GM12878 (cell line): ENCODE measurements at regions not wholly inside any gene's neighbourhood (a gene's known extent, or its start where the extent isn't known, plus 50 kb on each side); places are given as distances from the start of the nearest gene placed in this dataset.

Experiments
- ATAC-seq: fragments of 200-7000 bp; cut with Tn5 transposase; 3 replicates; pipeline ENCODE4 v1.9.1; 2020; ENCODE audit warnings: mild to moderate bottlenecking, moderate library complexity
- BruUV-seq: library from RNA; stranded (reverse); fragments of 400-500 nt; replicated peaks from 2 replicates; lab custom pipeline; 2021; lab: Mats Ljungman, UMichigan
- CTCF ChIA-PET: fragments of 300-600 bp; sonication (Branson Sonifier 250); formaldehyde crosslinking; extraction: SDS; loops from one replicate; lab custom pipeline; 2021; ENCODE audit warnings: inconsistent platforms; lab: Yijun Ruan, JAX
- POLR2A ChIA-PET: fragments of 350-600 bp; formaldehyde crosslinking; extraction: SDS; loops from one replicate; lab custom pipeline; 2021; ENCODE audit warnings: inconsistent platforms; lab: Charles Lee
- RAD21 ChIA-PET: fragments of 300-600 bp; sonication (Branson Sonifier 250); formaldehyde crosslinking; loops from one replicate; lab custom pipeline; 2023; ENCODE audit warnings: antibody characterized with exemption; ENCODE audit not compliant: unreplicated experiment; lab: Charles Lee
- SMC1A ChIA-PET: fragments of 300-600 bp; sonication (Branson Sonifier 250); formaldehyde crosslinking; loops from one replicate; lab custom pipeline; 2023; ENCODE audit not compliant: unreplicated experiment, uncharacterized antibody; lab: Charles Lee
- DNase-seq: peaks from one replicate; pipeline ENCODE4 v3.0.0-alpha.2; 2011; ENCODE audit warnings: low read depth, low spot score
- FAIRE-seq: peaks from 3 replicates; lab custom pipeline; 2011; peaks lifted over from hg19 to GRCh38; lab: Jason Lieb, UNC
- H2AFZ ChIP-seq: 2 replicates; pipeline ENCODE4 v1.6.0; 2011; ENCODE audit warnings: low read depth, low read length, control low read depth; ENCODE audit not compliant: control insufficient read depth
- H3K27ac ChIP-seq: 2 replicates; pipeline ENCODE4 v1.5.1; 2011; ENCODE audit warnings: control low read depth; ENCODE audit not compliant: control insufficient read depth, insufficient read depth
- H3K27me3 ChIP-seq, 2 experiments: replicated peaks in 1 of 2; 2 replicates each; pipeline versions ENCODE4 v1.6.0 to v1.6.1; 2011; ENCODE audit warnings: low read length in 1 of 2; ENCODE audit not compliant: control insufficient read depth in 2 of 2, insufficient read depth in 2 of 2
- H3K36me3 ChIP-seq, 2 experiments: 2 replicates each; pipeline ENCODE4 v1.5.1; 2011; ENCODE audit warnings: low read length in 1 of 2; ENCODE audit not compliant: control insufficient read depth in 2 of 2, insufficient read depth in 2 of 2
- H3K4me1 ChIP-seq: 2 replicates; pipeline ENCODE4 v1.6.1; 2011; ENCODE audit warnings: mild to moderate bottlenecking, low read length, moderate library complexity, mixed read lengths; ENCODE audit not compliant: control insufficient read depth, insufficient read depth
- H3K4me2 ChIP-seq: 2 replicates; pipeline ENCODE4 v1.6.0; 2011; ENCODE audit warnings: control low read depth; ENCODE audit not compliant: control insufficient read depth, insufficient read depth
- H3K4me3 ChIP-seq: fragments of 200-600 bp; sonication (generic); 2 replicates; pipeline ENCODE4 v1.5.1; 2016
- H3K79me2 ChIP-seq: 2 replicates; pipeline ENCODE4 v1.6.0; 2011; ENCODE audit warnings: low read length; ENCODE audit not compliant: control insufficient read depth, insufficient read depth
- H3K9ac ChIP-seq: 2 replicates; pipeline ENCODE4 v1.8.0; 2011; ENCODE audit warnings: low read length, control low read depth, mixed read lengths; ENCODE audit not compliant: control insufficient read depth, insufficient read depth
- H3K9me3 ChIP-seq: replicated peaks from 3 replicates; pipeline ENCODE4 v1.5.1; 2011; ENCODE audit warnings: mild to moderate bottlenecking, low read length; ENCODE audit not compliant: control insufficient read depth, insufficient read depth
- H4K20me1 ChIP-seq: 2 replicates; pipeline ENCODE4 v1.6.0; 2011; ENCODE audit not compliant: control insufficient read depth, insufficient read depth
- BHLHE40 ChIP-seq, 2 experiments: fragments of 450-650 bp in 1 of 2; IDR thresholded peaks; 2 replicates each; pipeline ENCODE4 v1.6.1; 2011 to 2017; ENCODE audit warnings: low read depth in 2 of 2, borderline replicate concordance in 1 of 2, improper control_type of control experiment in 1 of 2, low read length in 1 of 2, mild to moderate bottlenecking in 1 of 2
- CTCF ChIP-seq, 3 experiments: IDR thresholded peaks in 2 of 3; conservative IDR thresholded peaks in 1 of 3; 2 replicates each; pipeline ENCODE4 v1.5.1; 2011; ENCODE audit warnings: low read depth in 3 of 3, low read length in 3 of 3, mild to moderate bottlenecking in 3 of 3, control low read depth in 2 of 3, moderate library complexity in 2 of 3, inconsistent platforms in 1 of 3, mixed read lengths in 1 of 3; ENCODE audit not compliant: control insufficient read depth in 2 of 3, insufficient read depth in 1 of 3; ENCODE audit errors: extremely low read depth in 1 of 3
- EP300 ChIP-seq, 2 experiments: fragments of 150-350 bp in 1 of 2; IDR thresholded peaks; 2 replicates each; pipeline ENCODE4 v1.6.1; 2011 to 2012; ENCODE audit warnings: low read depth in 2 of 2, low read length in 2 of 2, borderline replicate concordance in 1 of 2, improper control_type of control experiment in 1 of 2, inconsistent platforms in 1 of 2; ENCODE audit not compliant: control insufficient read depth in 1 of 2
- GABPA ChIP-seq: IDR thresholded peaks from 2 replicates; pipeline ENCODE4 v1.6.1; 2014; ENCODE audit warnings: antibody characterized with exemption, low read depth, mild to moderate bottlenecking, inconsistent platforms
- IKZF1 ChIP-seq: fragments of 450-650 bp; conservative IDR thresholded peaks from 2 replicates; pipeline ENCODE4 v1.6.1; 2017; ENCODE audit warnings: antibody characterized with exemption, mild to moderate bottlenecking
- LARP7 ChIP-seq: fragments of 450-650 bp; IDR thresholded peaks from 2 replicates; pipeline ENCODE4 v1.6.1; 2017; ENCODE audit warnings: mild to moderate bottlenecking
- NFXL1 ChIP-seq: fragments of 450-650 bp; IDR thresholded peaks from 2 replicates; pipeline ENCODE4 v1.6.1; 2017; ENCODE audit warnings: antibody characterized with exemption, mild to moderate bottlenecking, borderline replicate concordance
- PML ChIP-seq: IDR thresholded peaks from 2 replicates; pipeline ENCODE4 v1.6.1; 2012; ENCODE audit warnings: low read length, inconsistent platforms
- POU2F2 ChIP-seq: IDR thresholded peaks from 3 replicates; pipeline ENCODE4 v1.6.1; 2011; ENCODE audit warnings: low read depth, mild to moderate bottlenecking, low read length, borderline replicate concordance
- RAD21 ChIP-seq: IDR thresholded peaks from 2 replicates; pipeline ENCODE4 v1.6.1; 2011; ENCODE audit warnings: mild to moderate bottlenecking, low read depth, low read length, moderate library complexity; ENCODE audit not compliant: insufficient read depth
- SMC3 ChIP-seq: IDR thresholded peaks from 2 replicates; pipeline ENCODE4 v1.6.1; 2011; ENCODE audit warnings: low read length, improper control_type of control experiment, borderline replicate concordance
- SUPT20H ChIP-seq: IDR thresholded peaks from 2 replicates; pipeline ENCODE4 v1.6.1; 2011; ENCODE audit warnings: low read depth, mild to moderate bottlenecking, low read length, moderate library complexity, borderline replicate concordance; ENCODE audit not compliant: control insufficient read depth
- USF2 ChIP-seq: IDR thresholded peaks from 2 replicates; pipeline ENCODE4 v1.6.1; 2011; ENCODE audit warnings: low read depth, low read length, improper control_type of control experiment, borderline replicate concordance
- YY1 ChIP-seq: IDR thresholded peaks from 2 replicates; pipeline ENCODE4 v1.6.1; 2011; ENCODE audit warnings: low read depth, mild to moderate bottlenecking, low read length
- WGBS: methylation state at CpG from one replicate; pipeline ENCODE4 v1.1.6; 2016; ENCODE audit warnings: low lambda C conversion rate; ENCODE audit not compliant: insufficient replicate concordance, insufficient coverage; ENCODE audit errors: missing lambda C conversion rate; 5-methylcytosine and 5-hydroxymethylcytosine counted together
- in situ Hi-C: fragments of 300-500 bp; cut with MboI; formaldehyde crosslinking; loops from 9 replicates; pipeline ENCODE4 v1.14.3; 2018; ENCODE audit warnings: mixed read lengths
- intact Hi-C: fragments of 100-400 bp; cut with micrococcal nuclease; formaldehyde crosslinking; loops from one replicate; pipeline ENCODE4 v1.14.2; 2022; ENCODE audit not compliant: unreplicated experiment
- TF ChIP-seq, protein P1 (sequence below): IDR thresholded peaks from 2 replicates; pipeline ENCODE4 v1.6.1; 2011; ENCODE audit warnings: mild to moderate bottlenecking, low read depth, low read length, moderate library complexity; ENCODE audit not compliant: insufficient replicate concordance

- no peak for TF ChIP-seq USF2
- TF ChIP-seq IKZF1, result peak; percentile 78
- TF ChIP-seq BHLHE40 (IDR thresholded peaks at IDR 0.05; ENCODE audit: borderline replicate concordance in 1 of 2, low read depth in 2 of 2, low read length in 1 of 2), result peak; percentile 90 to 94
Observed at GRCh38 chr2:6352247-6352646, 513.5 kb downstream of the CMPK2 start (continued).

DNA sequence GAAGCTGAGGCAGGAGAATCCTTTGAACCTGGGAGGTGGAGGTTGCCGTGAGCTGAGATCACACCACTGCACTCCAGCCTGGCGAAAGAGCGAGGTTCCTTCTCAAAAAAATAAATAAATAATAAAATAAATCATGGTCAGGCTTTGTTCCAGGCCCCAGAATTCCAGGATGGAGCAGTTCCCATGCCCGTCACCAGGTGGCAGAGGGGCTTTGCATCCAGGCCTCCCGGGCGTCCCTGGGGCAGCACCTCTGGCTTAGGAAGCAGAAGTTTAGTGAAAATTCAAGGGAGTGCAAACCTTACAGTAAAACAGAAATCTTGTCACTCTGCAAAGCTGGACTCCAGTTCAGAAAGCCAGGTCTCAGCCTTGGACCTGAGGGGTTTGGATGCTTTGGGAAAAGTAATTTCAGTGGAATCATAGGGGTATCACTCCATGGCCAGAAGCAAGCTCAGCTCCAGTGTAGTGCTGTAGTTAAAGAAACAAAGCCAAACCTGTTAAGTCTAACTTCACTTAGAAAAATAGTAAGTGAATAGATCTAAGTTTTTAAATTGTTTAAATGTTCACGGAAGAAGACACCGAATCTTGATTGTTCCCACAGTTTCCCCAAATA, 512.7 kb downstream of the CMPK2 start:
- Histone ChIP-seq H3K4me1 (peaks cover 33% of the 10 kb centered on the region), H3K4me3 (no peak overlapping the region), H3K79me2 (no peaks in the 10 kb centered on the region), H3K9me3 (peaks cover 12% of the 10 kb centered on the region), H4K20me1 (no peaks in the 10 kb centered on the region), H2AFZ (peak overlapping the region; percentile 70), H3K27me3 (no peaks in the 10 kb centered on the region), H3K4me2 (peak overlapping the region; percentile 62), H3K27ac (peak overlapping the region; percentile 86), H3K9ac (peak overlapping the region; percentile 54), H3K36me3 (no peaks in the 10 kb centered on the region)
- 67% methylated on average over 8 of the region's 8 CpGs for WGBS
- ATAC-seq (peak; percentile 22), FAIRE-seq (no peak), DNase-seq (no peak)
- CTCF ChIA-PET, result interaction anchor here (0.9 to 2.5 kb wide), 4 partner anchors 9 to 419 kb away, joined by 4 to 16 read pairs (median 5); no protein-coding TSS in a partner anchor
- POLR2A ChIA-PET, result interaction anchor here (1.0 to 1.4 kb wide), 5 partner anchors 9 to 43 kb away, joined by 3 to 9 read pairs (median 5); no protein-coding TSS in a partner anchor
- SMC1A ChIA-PET, result interaction anchor here (0.7 to 2.5 kb wide), 13 partner anchors 10 to 149 kb away, joined by 3 to 53 read pairs (median 3); no protein-coding TSS in a partner anchor
- RAD21 ChIA-PET, result interaction anchor here (0.9 to 4.2 kb wide), 10 partner anchors 9 to 137 kb away, joined by 3 to 45 read pairs (median 4); no protein-coding TSS in a partner anchor
- BruUV-seq, result no TSS peak
- TF ChIP-seq RAD21 (0 out of 2 replicates have a peak, but pooled peaks have one; percentile 21), SUPT20H (no peak), GABPA (no peak), PML (no peak), YY1 (no peak), CTCF (IDR thresholded peaks at IDR 0.05 in 2 of 3, conservative IDR thresholded peaks at IDR 0.05 in 1 of 3; ENCODE audit: control insufficient read depth in 2 of 3, extremely low read depth in 1 of 3, insufficient read depth in 1 of 3, low read depth in 3 of 3, low read length in 3 of 3) (peak in 2 of 3 experiments; percentile 27 to 40; a peak in 2 of 6 replicates), NFXL1 (no peak), LARP7 (no peak), SMC3 (peak; percentile 31; the same call in 1 of the 2 replicates), EP300 (IDR thresholded peaks at IDR 0.05; ENCODE audit: borderline replicate concordance in 1 of 2, control insufficient read depth in 1 of 2, low read depth in 2 of 2, low read length in 2 of 2) (no peak), POU2F2 (no peak)
- TF ChIP-seq, protein P1, sequence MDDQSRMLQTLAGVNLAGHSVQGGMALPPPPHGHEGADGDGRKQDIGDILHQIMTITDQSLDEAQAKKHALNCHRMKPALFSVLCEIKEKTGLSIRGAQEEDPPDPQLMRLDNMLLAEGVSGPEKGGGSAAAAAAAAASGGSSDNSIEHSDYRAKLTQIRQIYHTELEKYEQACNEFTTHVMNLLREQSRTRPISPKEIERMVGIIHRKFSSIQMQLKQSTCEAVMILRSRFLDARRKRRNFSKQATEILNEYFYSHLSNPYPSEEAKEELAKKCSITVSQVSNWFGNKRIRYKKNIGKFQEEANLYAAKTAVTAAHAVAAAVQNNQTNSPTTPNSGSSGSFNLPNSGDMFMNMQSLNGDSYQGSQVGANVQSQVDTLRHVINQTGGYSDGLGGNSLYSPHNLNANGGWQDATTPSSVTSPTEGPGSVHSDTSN, result no peak
- intact Hi-C loops, result loop anchor here (1.0 to 10.0 kb wide), 5 partner anchors 44 to 702 kb away; no protein-coding TSS in a partner anchor
- in situ Hi-C loops, result no loop called here
